Natural killer cell (primary cell): ENCODE measurements at regions not wholly inside any gene's neighbourhood (a gene's known extent, or its start where the extent isn't known, plus 50 kb on each side); places are given as distances from the start of the nearest gene placed in this dataset.

Source experiments
- ATAC-seq, 3 donors: fragments of 150-1000 bp in 2 of 3; fragments of 200-7000 bp in 1 of 3; cut with Tn5 transposase; 1 replicate in 1 of 3; 2 replicates in 2 of 3; pipeline ENCODE4 v1.10.0; 2021; ENCODE audit warnings: mild to moderate bottlenecking in 2 of 3, moderate library complexity in 2 of 3
- DNase-seq, 2 donors: peaks; one replicate each; pipeline versions ENCODE4 v3.0.0 to v3.0.0-alpha.2; 2013 to 2021; ENCODE audit warnings: mixed read lengths in 1 of 2
- H3K27ac ChIP-seq: one replicate; pipeline ENCODE4 v1.5.1; 2013; ENCODE audit warnings: mild to moderate bottlenecking, low read length
- H3K27me3 ChIP-seq: one replicate; pipeline ENCODE4 v1.6.1; 2013; ENCODE audit warnings: low read length; ENCODE audit not compliant: control insufficient read depth, insufficient read depth
- H3K36me3 ChIP-seq: one replicate; pipeline ENCODE4 v1.6.1; 2013; ENCODE audit warnings: low read length; ENCODE audit not compliant: control insufficient read depth, insufficient read depth
- H3K4me1 ChIP-seq: one replicate; pipeline ENCODE4 v1.6.1; 2013; ENCODE audit warnings: low read length; ENCODE audit not compliant: control insufficient read depth, insufficient read depth
- H3K4me3 ChIP-seq: one replicate; pipeline ENCODE4 v1.5.1; 2013; ENCODE audit warnings: low read length
- H3K9me3 ChIP-seq: one replicate; pipeline ENCODE4 v1.6.1; 2013; ENCODE audit warnings: low read length; ENCODE audit not compliant: control insufficient read depth, insufficient read depth
- H3K27ac Mint-ChIP-seq, 2 donors: one replicate each; pipeline ENCODE4 v1.8.0; 2022; ENCODE audit warnings: mild to moderate bottlenecking in 2 of 2, mixed read lengths in 2 of 2, moderate library complexity in 1 of 2
- H3K27me3 Mint-ChIP-seq, 2 donors: one replicate each; pipeline ENCODE4 v1.8.0; 2022; ENCODE audit warnings: low read depth in 2 of 2, mixed read lengths in 2 of 2
- H3K36me3 Mint-ChIP-seq: one replicate; pipeline ENCODE4 v1.8.0; 2022; ENCODE audit warnings: mixed read lengths
- H3K4me1 Mint-ChIP-seq, 2 donors: one replicate each; pipeline ENCODE4 v1.8.0; 2022; ENCODE audit warnings: mixed read lengths in 2 of 2
- H3K4me3 Mint-ChIP-seq: one replicate; pipeline ENCODE4 v1.8.0; 2022; ENCODE audit warnings: mild to moderate bottlenecking, moderate library complexity, mixed read lengths
- H3K9me3 Mint-ChIP-seq, 2 donors: one replicate each; pipeline ENCODE4 v1.8.0; 2022; ENCODE audit warnings: mixed read lengths in 2 of 2
- WGBS: methylation state at CpG from one replicate; pipeline ENCODE4 v1.1.7; 2013; ENCODE audit warnings: missing lambda C conversion rate; ENCODE audit not compliant: insufficient coverage; 5-methylcytosine and 5-hydroxymethylcytosine counted together
- intact Hi-C: fragments of 100-400 bp; cut with micrococcal nuclease; formaldehyde crosslinking; loops from one replicate; pipeline ENCODE4 v1.14.2; 2022
- TF ChIP-seq, protein P1 (sequence below): fragments of 200-600 bp; IDR thresholded peaks from one replicate; pipeline ENCODE4 v1.8.0; 2022; ENCODE audit warnings: antibody characterized with exemption

GRCh38 chr1:232108598-232108997, 482.0 kb downstream of the DISC1 start:
- Mint-ChIP-seq H3K27ac (no peak overlapping the region), H3K27me3 (peaks cover 21 to 58% of the 10 kb centered on the region in 2 donors), H3K4me1 (no peaks in the 10 kb centered on the region), H3K36me3 (no peaks in the 10 kb centered on the region), H3K4me3 (no peak overlapping the region), H3K9me3 (no peaks in the 10 kb centered on the region)
- intact Hi-C loops: no loop called here
- TF ChIP-seq, protein P1, sequence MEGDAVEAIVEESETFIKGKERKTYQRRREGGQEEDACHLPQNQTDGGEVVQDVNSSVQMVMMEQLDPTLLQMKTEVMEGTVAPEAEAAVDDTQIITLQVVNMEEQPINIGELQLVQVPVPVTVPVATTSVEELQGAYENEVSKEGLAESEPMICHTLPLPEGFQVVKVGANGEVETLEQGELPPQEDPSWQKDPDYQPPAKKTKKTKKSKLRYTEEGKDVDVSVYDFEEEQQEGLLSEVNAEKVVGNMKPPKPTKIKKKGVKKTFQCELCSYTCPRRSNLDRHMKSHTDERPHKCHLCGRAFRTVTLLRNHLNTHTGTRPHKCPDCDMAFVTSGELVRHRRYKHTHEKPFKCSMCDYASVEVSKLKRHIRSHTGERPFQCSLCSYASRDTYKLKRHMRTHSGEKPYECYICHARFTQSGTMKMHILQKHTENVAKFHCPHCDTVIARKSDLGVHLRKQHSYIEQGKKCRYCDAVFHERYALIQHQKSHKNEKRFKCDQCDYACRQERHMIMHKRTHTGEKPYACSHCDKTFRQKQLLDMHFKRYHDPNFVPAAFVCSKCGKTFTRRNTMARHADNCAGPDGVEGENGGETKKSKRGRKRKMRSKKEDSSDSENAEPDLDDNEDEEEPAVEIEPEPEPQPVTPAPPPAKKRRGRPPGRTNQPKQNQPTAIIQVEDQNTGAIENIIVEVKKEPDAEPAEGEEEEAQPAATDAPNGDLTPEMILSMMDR: no peak
- DNase-seq (no peak), ATAC-seq (no peak)
- peaks cover 4% of the 10 kb centered on the region for H3K27me3 ChIP-seq
- 85% methylated on average over 3 of the region's 3 CpGs for WGBS
- no peaks in the 10 kb centered on the region for H3K36me3 ChIP-seq
- H3K27ac ChIP-seq: no peak overlapping the region
- H3K4me3 ChIP-seq: no peak overlapping the region
- H3K4me1 ChIP-seq: no peaks in the 10 kb centered on the region
- H3K9me3 ChIP-seq: no peaks in the 10 kb centered on the region

GRCh38 chr1:232106415-232106814, 479.8 kb downstream of the DISC1 start:
- no peaks in the 10 kb centered on the region for H3K9me3 Mint-ChIP-seq
- 93% methylated on average over 4 of the region's 4 CpGs for WGBS
- no peak for DNase-seq
- H3K27ac Mint-ChIP-seq: no peak overlapping the region
- peaks cover 4% of the 10 kb centered on the region for H3K27me3 ChIP-seq
- H3K4me1 ChIP-seq: no peaks in the 10 kb centered on the region
- H3K36me3 ChIP-seq: no peaks in the 10 kb centered on the region
- no peaks in the 10 kb centered on the region for H3K36me3 Mint-ChIP-seq
- H3K27me3 Mint-ChIP-seq: peaks cover 21 to 57% of the 10 kb centered on the region in 2 donors
- H3K4me1 Mint-ChIP-seq: no peaks in the 10 kb centered on the region
- TF ChIP-seq, protein P1: no peak
- no peak overlapping the region for H3K4me3 ChIP-seq
- no peak overlapping the region for H3K27ac ChIP-seq
- no peak for ATAC-seq
- intact Hi-C loops: no loop called here
- no peaks in the 10 kb centered on the region for H3K9me3 ChIP-seq
- no peak overlapping the region for H3K4me3 Mint-ChIP-seq

DNA sequence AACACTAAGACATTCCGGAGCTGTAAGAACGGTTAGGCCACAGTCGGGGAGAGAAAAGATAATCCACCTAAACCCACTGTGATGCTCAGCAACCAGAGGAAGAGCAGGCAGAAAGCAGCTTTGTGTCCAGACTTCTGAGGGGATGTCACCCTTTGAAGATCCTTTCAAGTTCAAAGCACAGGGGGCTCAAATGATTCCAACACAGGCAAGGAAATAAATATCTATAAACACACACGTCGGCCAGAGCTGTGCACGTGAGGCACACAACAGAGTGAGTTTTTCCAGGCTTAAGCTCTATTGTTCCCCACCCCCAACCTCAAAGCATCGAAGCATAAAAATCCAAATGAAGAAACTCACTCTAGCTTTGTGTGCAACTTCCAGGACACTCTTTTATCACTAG, 479.0 kb downstream of the DISC1 start:
- Histone ChIP-seq H3K36me3 (no peaks in the 10 kb centered on the region), H3K27me3 (peaks cover 4% of the 10 kb centered on the region), H3K4me3 (no peak overlapping the region), H3K9me3 (no peaks in the 10 kb centered on the region), H3K27ac (no peak overlapping the region), H3K4me1 (no peaks in the 10 kb centered on the region)
- Mint-ChIP-seq H3K4me1 (no peaks in the 10 kb centered on the region), H3K4me3 (no peak overlapping the region), H3K9me3 (no peaks in the 10 kb centered on the region), H3K27ac (no peak overlapping the region), H3K27me3 (peaks cover 16 to 48% of the 10 kb centered on the region in 2 donors), H3K36me3 (no peaks in the 10 kb centered on the region)
- TF ChIP-seq, protein P1: no peak
- ATAC-seq (no peak), DNase-seq (no peak)
- intact Hi-C loops: no loop called here
- WGBS: 86% methylated on average over 7 of the region's 7 CpGs

DNA sequence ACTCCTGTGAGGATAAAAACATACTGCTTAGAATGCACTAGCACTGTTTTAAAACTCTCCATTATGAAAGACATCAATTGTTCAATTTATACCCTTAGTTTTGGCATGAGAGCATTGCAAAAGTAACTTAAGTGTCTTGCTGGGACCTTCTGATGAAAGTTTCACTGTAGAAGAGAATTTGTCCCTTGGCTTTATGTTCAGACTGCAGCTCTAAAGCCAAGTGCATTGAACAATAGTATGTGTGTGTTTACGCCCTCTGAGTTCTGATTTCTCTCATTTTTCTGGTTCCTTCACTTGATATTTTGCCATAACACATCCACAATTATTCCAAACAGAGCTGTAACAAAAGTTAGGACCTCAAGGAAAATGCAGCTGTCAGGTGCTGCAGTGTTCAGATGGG, 474.6 kb downstream of the DISC1 start:
- Mint-ChIP-seq H3K9me3 (peaks cover 2 to 3% of the 10 kb centered on the region in 2 donors), H3K4me3 (no peak overlapping the region), H3K36me3 (peaks cover 4% of the 10 kb centered on the region), H3K4me1 (no peaks in the 10 kb centered on the region), H3K27ac (no peak overlapping the region), H3K27me3 (peaks cover 15 to 42% of the 10 kb centered on the region in 2 donors)
- Histone ChIP-seq H3K36me3 (no peaks in the 10 kb centered on the region), H3K4me1 (no peaks in the 10 kb centered on the region), H3K4me3 (no peak overlapping the region), H3K27me3 (no peaks in the 10 kb centered on the region), H3K9me3 (peaks cover 4% of the 10 kb centered on the region), H3K27ac (no peak overlapping the region)
- DNase-seq: no peak
- WGBS: 100% methylated on average over 1 of the region's 1 CpG
- TF ChIP-seq, protein P1: no peak
- ATAC-seq: no peak
- intact Hi-C loops: no loop called here
